HL-60 (cell line): ENCODE measurements at regions not wholly inside any gene's neighbourhood (a gene's known extent, or its start where the extent isn't known, plus 50 kb on each side); places are given as distances from the start of the nearest gene placed in this dataset.

Source experiments
- CTCF ChIP-seq: IDR thresholded peaks from one replicate; pipeline ENCODE4 v1.5.1; 2011; ENCODE audit warnings: low read length, control low read depth, inconsistent platforms; ENCODE audit not compliant: insufficient read depth
- GABPA ChIP-seq: IDR thresholded peaks from 2 replicates; pipeline ENCODE4 v1.6.1; 2012; ENCODE audit warnings: low read depth
- POLR2AphosphoS5 ChIP-seq: IDR thresholded peaks from 2 replicates; pipeline ENCODE4 v1.6.1; 2012; ENCODE audit warnings: low read depth
- REST ChIP-seq: IDR thresholded peaks from 2 replicates; pipeline ENCODE4 v1.6.1; 2012; ENCODE audit warnings: low read depth; ENCODE audit not compliant: insufficient replicate concordance
- SPI1 ChIP-seq: IDR thresholded peaks from 2 replicates; pipeline ENCODE4 v1.6.1; 2012; ENCODE audit warnings: low read depth, mild to moderate bottlenecking, borderline replicate concordance

- TF ChIP-seq CTCF (no peak), POLR2AphosphoS5 (no peak), GABPA (no peak), REST (no peak), SPI1 (peak; percentile 80)
Observed at GRCh38 chr1:222299524-222299923, 248.4 kb downstream of the HHIPL2 start.
